A673 (cell line): ENCODE measurements at regions not wholly inside any gene's neighbourhood (a gene's known extent, or its start where the extent isn't known, plus 50 kb on each side); places are given as distances from the start of the nearest gene placed in this dataset.

Source experiments
- EZH2 ChIP-seq: fragments of 200-600 bp; sonication (generic); IDR thresholded peaks from 2 replicates; pipeline ENCODE4 v1.6.1; 2017; ENCODE audit warnings: borderline replicate concordance, low read depth, mild to moderate bottlenecking, mixed read lengths, antibody characterized with exemption, low read length; ENCODE audit not compliant: poor library complexity, severe bottlenecking
- TF ChIP-seq, protein P1 (sequence below): fragments of 300-800, 200-600 bp; sonication (generic); conservative IDR thresholded peaks from 2 replicates; pipeline ENCODE4 v1.5.1; 2017; ENCODE audit warnings: low read depth, mild to moderate bottlenecking, antibody characterized with exemption, low read length, moderate library complexity, mixed read lengths

DNA sequence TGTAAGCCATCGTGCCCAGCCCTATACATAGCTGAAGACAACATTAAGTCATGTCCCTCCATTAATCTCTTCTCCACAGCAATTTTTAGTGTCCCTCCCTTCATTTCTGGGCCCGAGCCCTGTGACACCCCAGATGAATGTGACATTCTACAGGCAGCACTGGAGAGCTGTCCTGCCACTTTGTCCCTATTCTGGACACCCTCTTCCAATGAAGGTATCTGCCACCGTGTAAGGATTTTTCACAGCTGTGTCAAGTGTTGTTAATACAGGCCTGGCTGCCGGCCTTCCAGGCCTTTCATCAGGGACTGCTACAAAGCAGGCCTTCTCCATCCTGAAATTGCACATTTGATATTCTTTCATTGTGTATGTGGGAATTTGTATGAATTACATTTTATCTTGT is 62.0 kb upstream of the SLC28A3 start:
- no peak for TF ChIP-seq EZH2
- TF ChIP-seq, protein P1, sequence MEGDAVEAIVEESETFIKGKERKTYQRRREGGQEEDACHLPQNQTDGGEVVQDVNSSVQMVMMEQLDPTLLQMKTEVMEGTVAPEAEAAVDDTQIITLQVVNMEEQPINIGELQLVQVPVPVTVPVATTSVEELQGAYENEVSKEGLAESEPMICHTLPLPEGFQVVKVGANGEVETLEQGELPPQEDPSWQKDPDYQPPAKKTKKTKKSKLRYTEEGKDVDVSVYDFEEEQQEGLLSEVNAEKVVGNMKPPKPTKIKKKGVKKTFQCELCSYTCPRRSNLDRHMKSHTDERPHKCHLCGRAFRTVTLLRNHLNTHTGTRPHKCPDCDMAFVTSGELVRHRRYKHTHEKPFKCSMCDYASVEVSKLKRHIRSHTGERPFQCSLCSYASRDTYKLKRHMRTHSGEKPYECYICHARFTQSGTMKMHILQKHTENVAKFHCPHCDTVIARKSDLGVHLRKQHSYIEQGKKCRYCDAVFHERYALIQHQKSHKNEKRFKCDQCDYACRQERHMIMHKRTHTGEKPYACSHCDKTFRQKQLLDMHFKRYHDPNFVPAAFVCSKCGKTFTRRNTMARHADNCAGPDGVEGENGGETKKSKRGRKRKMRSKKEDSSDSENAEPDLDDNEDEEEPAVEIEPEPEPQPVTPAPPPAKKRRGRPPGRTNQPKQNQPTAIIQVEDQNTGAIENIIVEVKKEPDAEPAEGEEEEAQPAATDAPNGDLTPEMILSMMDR: no peak
